ENCODE measurements at regions not wholly inside any gene's neighbourhood (a gene's known extent, or its start where the extent isn't known, plus 50 kb on each side); places are given as distances from the start of the nearest gene placed in this dataset.

DNA sequence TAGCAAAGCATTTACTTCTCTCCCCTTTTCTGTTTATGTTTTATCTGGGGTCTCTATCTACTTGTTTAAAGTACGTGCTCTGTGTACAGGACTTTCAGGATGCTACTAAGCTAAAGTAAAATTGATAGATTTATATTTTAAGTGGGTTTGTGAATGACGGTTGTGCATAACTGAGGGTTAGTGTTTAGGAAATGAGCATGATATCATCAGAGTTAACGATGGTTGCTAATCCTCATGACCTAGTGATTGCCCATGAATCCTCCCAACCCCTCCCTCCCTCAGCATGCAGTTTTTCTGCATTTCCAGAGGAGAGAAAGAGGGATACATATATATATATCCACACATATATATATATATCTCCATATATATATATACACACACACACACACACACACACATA, 957.2 kb downstream of the TUSC7 start:
- TF ChIP-seq, protein P1, sequence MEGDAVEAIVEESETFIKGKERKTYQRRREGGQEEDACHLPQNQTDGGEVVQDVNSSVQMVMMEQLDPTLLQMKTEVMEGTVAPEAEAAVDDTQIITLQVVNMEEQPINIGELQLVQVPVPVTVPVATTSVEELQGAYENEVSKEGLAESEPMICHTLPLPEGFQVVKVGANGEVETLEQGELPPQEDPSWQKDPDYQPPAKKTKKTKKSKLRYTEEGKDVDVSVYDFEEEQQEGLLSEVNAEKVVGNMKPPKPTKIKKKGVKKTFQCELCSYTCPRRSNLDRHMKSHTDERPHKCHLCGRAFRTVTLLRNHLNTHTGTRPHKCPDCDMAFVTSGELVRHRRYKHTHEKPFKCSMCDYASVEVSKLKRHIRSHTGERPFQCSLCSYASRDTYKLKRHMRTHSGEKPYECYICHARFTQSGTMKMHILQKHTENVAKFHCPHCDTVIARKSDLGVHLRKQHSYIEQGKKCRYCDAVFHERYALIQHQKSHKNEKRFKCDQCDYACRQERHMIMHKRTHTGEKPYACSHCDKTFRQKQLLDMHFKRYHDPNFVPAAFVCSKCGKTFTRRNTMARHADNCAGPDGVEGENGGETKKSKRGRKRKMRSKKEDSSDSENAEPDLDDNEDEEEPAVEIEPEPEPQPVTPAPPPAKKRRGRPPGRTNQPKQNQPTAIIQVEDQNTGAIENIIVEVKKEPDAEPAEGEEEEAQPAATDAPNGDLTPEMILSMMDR (IDR thresholded peaks at IDR 0.05) = no peak
- TF ChIP-seq POLR2A (IDR thresholded peaks at IDR 0.05) = no peak
